ENCODE measurements at regions not wholly inside any gene's neighbourhood (a gene's known extent, or its start where the extent isn't known, plus 50 kb on each side); places are given as distances from the start of the nearest gene placed in this dataset.

DNA sequence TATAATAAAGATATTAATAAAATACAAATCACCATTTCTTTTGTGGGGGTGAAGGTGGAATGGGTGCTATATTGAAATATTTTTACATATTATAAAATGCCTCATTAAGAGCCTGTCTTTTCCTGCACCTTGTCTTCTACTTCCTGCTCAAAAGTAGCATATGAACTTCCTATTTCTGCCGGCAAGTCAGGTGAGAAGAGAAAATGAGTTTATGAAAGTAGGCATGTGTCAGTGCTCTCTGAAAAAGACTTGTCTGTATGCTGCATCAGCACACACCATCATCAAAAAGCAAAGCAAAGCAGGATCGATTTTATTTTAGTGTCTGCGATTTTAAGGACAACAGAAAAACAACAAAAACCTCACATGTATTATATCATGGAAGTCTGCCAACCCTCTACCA, 114.2 kb downstream of the RAP2A start:
- no peak overlapping the region for H3K27ac Mint-ChIP-seq
- no peaks in the 10 kb centered on the region for H3K9me3 Mint-ChIP-seq
- H3K4me3 Mint-ChIP-seq: no peak overlapping the region
- peaks cover 2% of the 10 kb centered on the region for H3K27me3 Mint-ChIP-seq
- H3K4me1 Mint-ChIP-seq: peaks cover 4 to 14% (median 5%) of the 10 kb centered on the region in 3 donors
- H3K36me3 Mint-ChIP-seq: no peaks in the 10 kb centered on the region

DNA sequence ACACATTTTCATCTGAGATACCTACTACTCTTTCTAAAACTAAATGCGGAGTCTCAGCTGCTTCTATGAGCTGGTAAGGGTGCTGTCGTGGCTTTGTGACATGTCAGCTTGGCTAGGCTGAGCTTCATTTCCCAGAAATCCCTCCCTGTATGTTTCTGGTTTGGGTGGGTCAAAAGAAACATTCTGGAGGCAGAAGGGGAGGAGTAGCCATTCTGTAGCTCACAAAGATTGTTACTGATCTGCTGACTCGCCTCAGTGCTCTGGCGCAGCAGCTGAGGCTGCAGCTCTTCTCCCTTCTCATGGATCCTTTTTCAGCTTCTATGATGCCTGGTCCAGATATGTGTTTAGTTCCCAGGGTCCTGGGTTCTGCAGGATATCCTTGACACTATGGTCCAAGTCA, 114.7 kb downstream of the RAP2A start:
- Mint-ChIP-seq H3K9me3 (no peaks in the 10 kb centered on the region), H3K4me1 (peaks cover 4 to 14% (median 5%) of the 10 kb centered on the region in 3 donors), H3K27me3 (peaks cover 2% of the 10 kb centered on the region), H3K27ac (no peak overlapping the region), H3K4me3 (no peak overlapping the region), H3K36me3 (no peaks in the 10 kb centered on the region)

DNA sequence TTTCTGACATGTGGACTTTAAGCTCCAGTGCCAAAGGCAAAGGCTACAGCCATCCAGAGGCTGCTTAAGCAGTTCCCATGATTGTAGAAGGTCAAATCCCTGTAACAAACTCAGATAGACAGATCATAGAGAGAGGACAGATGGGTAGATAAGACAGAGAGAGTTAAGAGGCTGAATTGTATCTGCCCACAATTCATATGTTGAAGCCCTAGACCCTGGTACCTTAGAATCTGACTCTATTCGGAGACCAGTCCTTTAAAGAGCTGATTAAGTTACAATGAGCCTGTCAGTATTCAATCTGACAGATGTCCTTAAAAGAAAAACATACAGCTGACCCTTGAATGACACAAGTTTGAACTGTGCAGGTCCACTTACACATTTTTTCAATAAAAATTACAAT, 115.2 kb downstream of the RAP2A start:
- H3K9me3 Mint-ChIP-seq: no peaks in the 10 kb centered on the region
- H3K4me3 Mint-ChIP-seq: no peak overlapping the region
- no peak overlapping the region for H3K27ac Mint-ChIP-seq
- peaks cover 4 to 14% (median 5%) of the 10 kb centered on the region in 3 donors for H3K4me1 Mint-ChIP-seq
- no peaks in the 10 kb centered on the region for H3K36me3 Mint-ChIP-seq
- H3K27me3 Mint-ChIP-seq: peaks cover 2% of the 10 kb centered on the region

DNA sequence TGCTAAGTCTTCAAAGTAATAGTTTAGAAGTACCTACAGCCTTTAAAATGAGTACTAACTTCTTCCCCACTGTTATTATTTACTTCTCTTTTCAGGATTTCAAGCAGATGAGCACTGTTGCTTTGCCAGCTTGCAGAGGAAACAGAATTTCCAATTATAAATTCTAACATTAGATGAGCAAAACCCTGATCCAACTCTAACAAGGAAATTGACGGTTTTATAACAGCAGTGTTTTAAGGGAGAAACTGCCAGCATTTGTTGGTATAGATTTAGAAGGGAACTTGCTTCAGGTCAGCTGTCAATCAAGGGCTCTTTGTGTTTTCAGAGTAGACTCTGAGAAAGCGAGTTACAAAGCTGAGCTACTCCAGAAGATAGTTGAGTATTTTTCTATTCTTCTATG, 120.5 kb downstream of the RAP2A start:
- H3K4me3 Mint-ChIP-seq: no peak overlapping the region
- no peak overlapping the region for H3K27ac Mint-ChIP-seq
- no peaks in the 10 kb centered on the region for H3K27me3 Mint-ChIP-seq
- peaks cover 0 to 2% (median 0%) of the 10 kb centered on the region in 3 donors for H3K9me3 Mint-ChIP-seq
- H3K36me3 Mint-ChIP-seq: peaks cover 2% of the 10 kb centered on the region
- H3K4me1 Mint-ChIP-seq: no peaks in the 10 kb centered on the region

DNA sequence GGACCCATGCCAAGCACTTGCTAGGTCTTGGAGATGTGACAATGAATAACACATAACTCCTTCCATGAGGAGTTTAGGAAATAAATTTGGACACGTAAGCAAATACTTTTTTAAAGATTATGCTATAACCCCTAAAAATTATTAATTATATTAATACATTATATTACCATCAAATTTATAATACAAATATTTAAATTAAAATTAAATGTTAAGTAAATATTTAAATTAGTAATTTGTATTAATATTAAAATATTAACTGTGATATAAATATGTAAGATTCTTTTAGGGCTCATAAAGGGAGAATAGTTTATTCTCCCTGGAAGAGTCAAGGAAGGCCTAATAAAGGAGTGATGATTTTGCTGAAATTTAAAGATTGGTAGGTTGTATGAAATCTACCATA, 121.1 kb downstream of the RAP2A start:
- Mint-ChIP-seq H3K27me3 (no peaks in the 10 kb centered on the region), H3K4me3 (no peak overlapping the region), H3K27ac (no peak overlapping the region), H3K36me3 (peaks cover 2% of the 10 kb centered on the region), H3K4me1 (no peaks in the 10 kb centered on the region), H3K9me3 (peaks cover 0 to 2% (median 0%) of the 10 kb centered on the region in 3 donors)

DNA sequence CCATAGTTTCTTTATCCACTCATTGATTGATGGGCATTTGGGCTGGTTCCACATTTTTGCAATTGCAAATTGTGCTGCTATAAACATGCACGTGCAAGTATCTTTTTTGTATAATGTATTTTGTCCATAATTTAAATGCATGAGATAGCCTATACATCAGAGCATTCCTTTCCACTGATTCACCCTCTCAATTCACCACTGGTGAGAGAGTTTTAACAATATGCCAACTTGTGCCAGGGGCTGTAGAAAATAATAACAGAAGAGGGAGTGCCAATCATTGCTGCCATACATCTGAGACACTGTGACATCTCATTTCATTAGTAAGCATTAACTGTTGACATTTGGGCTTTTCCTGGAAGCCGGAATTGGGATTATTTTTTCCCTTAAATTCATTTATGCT, 125.1 kb downstream of the RAP2A start:
- Mint-ChIP-seq H3K4me1 (peaks cover 0 to 3% (median 2%) of the 10 kb centered on the region in 3 donors), H3K27me3 (peaks cover 4% of the 10 kb centered on the region), H3K36me3 (peaks cover 2% of the 10 kb centered on the region), H3K4me3 (no peak overlapping the region), H3K9me3 (peaks cover 0 to 2% (median 0%) of the 10 kb centered on the region in 3 donors), H3K27ac (no peak overlapping the region)

DNA sequence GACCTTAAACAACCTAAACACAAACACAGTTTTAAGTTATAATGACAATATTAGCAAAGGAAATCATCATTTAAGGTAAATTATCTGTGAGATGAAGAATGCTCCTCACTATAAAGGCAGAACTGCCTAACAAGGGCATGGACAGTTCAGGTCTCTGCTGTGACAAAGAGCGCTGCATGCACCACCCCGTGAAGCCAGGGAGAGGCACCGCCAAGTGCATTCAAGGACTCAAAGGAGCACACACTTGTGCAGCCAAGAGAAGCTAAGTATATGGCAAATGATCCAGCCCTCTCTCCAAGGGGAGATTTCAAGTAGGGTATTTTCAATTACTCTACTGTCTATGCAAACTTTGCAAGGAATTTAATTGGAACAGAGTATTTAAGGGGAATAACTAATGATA, 126.0 kb downstream of the RAP2A start:
- Mint-ChIP-seq H3K27ac (no peak overlapping the region), H3K36me3 (peaks cover 2% of the 10 kb centered on the region), H3K9me3 (peaks cover 0 to 2% (median 0%) of the 10 kb centered on the region in 3 donors), H3K4me1 (peaks cover 0 to 3% (median 2%) of the 10 kb centered on the region in 3 donors), H3K4me3 (no peak overlapping the region), H3K27me3 (peaks cover 9% of the 10 kb centered on the region)

DNA sequence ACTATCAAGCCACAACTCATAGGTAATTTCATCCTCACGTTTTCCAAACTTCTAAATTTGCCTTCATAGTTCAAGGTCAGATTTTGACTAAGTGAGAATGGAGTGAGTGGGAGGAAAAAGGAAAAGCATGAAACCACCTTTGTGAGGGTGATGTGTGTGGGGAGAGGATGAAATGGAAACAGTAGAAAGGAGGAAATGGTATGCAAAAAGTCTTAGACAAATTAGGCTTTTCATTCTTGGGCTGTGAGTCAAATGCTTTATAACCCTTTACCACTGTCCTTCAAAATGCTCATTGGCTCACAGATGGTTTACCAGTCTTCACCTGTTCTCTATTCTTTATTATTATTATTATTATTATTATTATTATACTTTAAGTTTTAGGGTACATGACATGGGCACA, 127.2 kb downstream of the RAP2A start:
- Mint-ChIP-seq H3K9me3 (peaks cover 0 to 2% (median 0%) of the 10 kb centered on the region in 3 donors), H3K27me3 (peaks cover 13% of the 10 kb centered on the region), H3K4me3 (no peak overlapping the region), H3K36me3 (peaks cover 2% of the 10 kb centered on the region), H3K27ac (no peak overlapping the region), H3K4me1 (peaks cover 0 to 3% (median 2%) of the 10 kb centered on the region in 3 donors)

DNA sequence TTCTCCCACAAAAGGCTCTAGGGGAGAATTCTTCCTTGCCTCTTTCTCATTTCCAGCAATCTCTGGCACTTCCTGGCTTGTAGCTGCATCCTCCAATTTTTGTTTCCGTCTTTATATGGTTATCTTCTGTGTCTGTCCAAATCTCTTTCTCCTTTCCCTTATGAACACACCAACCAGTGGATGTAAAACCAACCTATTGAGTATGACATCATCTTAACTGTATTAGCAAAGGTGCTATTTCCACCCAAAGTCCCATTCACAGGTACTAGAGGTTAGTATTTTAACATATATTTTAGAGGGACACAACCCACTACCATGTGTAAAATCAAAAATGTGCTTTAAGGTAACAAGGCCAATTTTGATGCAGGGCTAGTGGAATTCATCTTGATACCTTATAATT, 129.0 kb downstream of the RAP2A start:
- Mint-ChIP-seq H3K27me3 (peaks cover 13% of the 10 kb centered on the region), H3K4me3 (no peak overlapping the region), H3K36me3 (peaks cover 2% of the 10 kb centered on the region), H3K9me3 (peaks cover 0 to 2% (median 2%) of the 10 kb centered on the region in 3 donors), H3K4me1 (peaks cover 0 to 3% (median 2%) of the 10 kb centered on the region in 3 donors), H3K27ac (no peak overlapping the region)

DNA sequence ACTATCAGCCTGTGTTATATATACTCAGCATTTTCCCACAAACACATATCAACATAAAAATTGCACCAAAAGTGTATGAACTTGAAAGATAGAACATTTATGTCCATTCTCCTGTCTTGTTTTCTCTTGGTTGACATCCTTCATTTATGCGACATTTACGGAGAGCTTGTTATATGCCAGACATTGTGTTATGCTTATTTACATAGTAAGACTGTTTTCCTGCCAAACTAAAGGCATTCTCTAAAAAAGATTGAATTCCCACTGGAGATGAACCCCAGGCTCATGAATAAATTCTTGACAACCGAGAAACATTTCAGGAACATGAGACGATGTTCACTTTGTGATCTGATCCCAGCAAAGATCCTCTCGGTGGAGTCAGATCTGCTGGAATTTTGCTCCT, 131.0 kb downstream of the RAP2A start:
- Mint-ChIP-seq H3K9me3 (peaks cover 0 to 2% (median 0%) of the 10 kb centered on the region in 3 donors), H3K27me3 (peaks cover 15% of the 10 kb centered on the region), H3K36me3 (no peaks in the 10 kb centered on the region), H3K27ac (no peak overlapping the region), H3K4me3 (no peak overlapping the region), H3K4me1 (peaks cover 0 to 3% (median 2%) of the 10 kb centered on the region in 3 donors)

DNA sequence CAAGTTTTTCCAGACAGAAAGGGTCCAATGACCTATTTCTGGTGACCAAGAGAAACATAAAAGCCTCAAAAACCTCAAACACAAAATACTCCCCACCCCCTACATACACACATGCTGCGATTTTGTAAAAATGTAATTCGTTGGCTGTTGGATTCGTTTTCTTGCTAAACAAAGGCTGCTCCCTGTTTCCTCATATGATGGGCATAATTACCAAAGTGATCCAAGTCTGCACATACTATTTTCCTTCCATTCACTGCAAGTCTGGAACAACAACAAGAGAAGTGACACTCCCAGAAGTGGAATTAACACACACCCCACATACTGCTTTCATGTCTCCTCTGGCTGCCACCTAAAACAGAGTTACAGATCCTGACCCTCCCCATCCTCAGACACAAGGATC, 131.9 kb downstream of the RAP2A start:
- H3K36me3 Mint-ChIP-seq: no peaks in the 10 kb centered on the region
- H3K9me3 Mint-ChIP-seq: peaks cover 0 to 2% (median 0%) of the 10 kb centered on the region in 3 donors
- H3K27ac Mint-ChIP-seq: no peak overlapping the region
- peaks cover 0 to 3% (median 2%) of the 10 kb centered on the region in 3 donors for H3K4me1 Mint-ChIP-seq
- H3K27me3 Mint-ChIP-seq: peaks cover 15% of the 10 kb centered on the region
- H3K4me3 Mint-ChIP-seq: no peak overlapping the region

DNA sequence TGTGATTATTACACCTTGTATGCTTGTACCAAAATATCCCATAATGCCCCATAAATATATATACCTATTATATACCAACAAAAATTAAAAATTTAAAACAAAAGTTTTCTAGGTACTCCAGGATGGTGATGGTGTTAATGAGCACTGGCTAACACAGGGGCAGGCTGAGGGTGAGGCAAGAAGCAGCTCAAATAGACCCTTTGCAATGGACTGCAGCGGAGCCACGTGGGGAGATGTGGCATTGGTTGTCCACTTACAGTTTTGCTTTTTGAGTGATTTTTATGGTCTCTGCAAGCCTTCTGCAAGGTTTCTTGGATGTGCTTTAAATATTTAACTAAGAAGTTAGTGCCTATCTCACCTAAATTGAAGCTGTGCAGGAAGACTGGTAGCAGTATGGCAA, 132.9 kb downstream of the RAP2A start:
- peaks cover 0 to 2% (median 0%) of the 10 kb centered on the region in 3 donors for H3K9me3 Mint-ChIP-seq
- peaks cover 15% of the 10 kb centered on the region for H3K27me3 Mint-ChIP-seq
- no peaks in the 10 kb centered on the region for H3K36me3 Mint-ChIP-seq
- H3K4me3 Mint-ChIP-seq: no peak overlapping the region
- no peak overlapping the region for H3K27ac Mint-ChIP-seq
- H3K4me1 Mint-ChIP-seq: no peaks in the 10 kb centered on the region

DNA sequence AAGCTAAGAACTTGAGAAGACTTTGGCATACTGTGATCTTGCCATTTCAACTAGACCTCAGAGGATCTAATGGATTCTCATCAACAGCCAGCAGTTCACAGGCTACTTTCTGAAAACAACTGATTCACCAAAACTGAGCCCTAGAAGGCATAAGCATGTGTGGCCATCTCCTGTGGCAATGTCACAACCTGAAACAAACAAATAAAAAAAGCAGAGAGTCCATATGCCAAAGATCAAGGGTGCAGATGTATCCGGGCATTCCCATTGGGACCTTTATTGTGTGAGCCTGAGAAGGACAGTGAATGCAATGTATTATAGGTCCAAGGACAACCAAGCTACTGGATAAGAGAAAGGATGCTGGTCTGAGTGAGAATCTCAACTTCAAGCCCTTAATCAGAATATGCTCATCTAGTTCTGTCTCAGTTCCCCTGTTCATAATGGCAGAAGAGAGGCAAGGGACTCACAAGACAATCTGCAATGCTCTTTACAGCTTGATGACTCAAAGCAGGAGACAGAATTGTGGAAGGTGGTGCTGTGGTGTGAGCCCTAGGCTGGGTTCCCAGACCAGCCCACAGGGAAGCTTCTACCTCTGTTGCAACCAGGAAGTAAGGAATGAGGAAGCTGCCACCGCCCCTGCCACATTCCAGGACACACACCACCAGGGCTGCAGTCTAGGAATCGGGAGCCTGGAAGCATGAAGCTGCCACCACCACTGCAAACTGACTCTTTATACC, 133.7 kb downstream of the RAP2A start:
- H3K4me3 Mint-ChIP-seq: no peak overlapping the region
- no peaks in the 10 kb centered on the region for H3K4me1 Mint-ChIP-seq
- H3K9me3 Mint-ChIP-seq: peaks cover 0 to 2% (median 0%) of the 10 kb centered on the region in 3 donors
- no peak overlapping the region for H3K27ac Mint-ChIP-seq
- H3K36me3 Mint-ChIP-seq: no peaks in the 10 kb centered on the region
- H3K27me3 Mint-ChIP-seq: peaks cover 15% of the 10 kb centered on the region

DNA sequence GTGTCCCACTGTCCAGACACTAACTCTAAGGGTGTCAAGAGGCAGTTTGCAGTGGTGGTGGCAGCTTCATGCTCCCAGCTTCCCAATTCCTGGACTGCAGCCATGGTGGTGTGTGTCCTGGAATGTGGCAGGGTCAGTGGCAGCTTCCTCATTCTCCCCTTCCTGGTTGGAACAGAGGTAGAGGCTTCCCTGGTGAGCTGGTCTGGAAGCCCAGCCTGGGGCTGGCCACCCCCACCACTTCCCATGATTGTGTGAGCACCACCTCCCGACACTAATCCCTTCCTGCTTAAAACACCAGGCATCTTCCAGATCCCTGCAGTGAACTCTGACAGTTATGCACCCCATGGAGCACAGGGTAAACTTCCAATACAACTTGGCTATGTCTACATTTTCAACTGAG, 134.9 kb downstream of the RAP2A start:
- no peaks in the 10 kb centered on the region for H3K36me3 Mint-ChIP-seq
- H3K27me3 Mint-ChIP-seq: peaks cover 12% of the 10 kb centered on the region
- H3K27ac Mint-ChIP-seq: no peak overlapping the region
- H3K9me3 Mint-ChIP-seq: peaks cover 0 to 2% (median 0%) of the 10 kb centered on the region in 3 donors
- H3K4me3 Mint-ChIP-seq: no peak overlapping the region
- no peaks in the 10 kb centered on the region for H3K4me1 Mint-ChIP-seq

DNA sequence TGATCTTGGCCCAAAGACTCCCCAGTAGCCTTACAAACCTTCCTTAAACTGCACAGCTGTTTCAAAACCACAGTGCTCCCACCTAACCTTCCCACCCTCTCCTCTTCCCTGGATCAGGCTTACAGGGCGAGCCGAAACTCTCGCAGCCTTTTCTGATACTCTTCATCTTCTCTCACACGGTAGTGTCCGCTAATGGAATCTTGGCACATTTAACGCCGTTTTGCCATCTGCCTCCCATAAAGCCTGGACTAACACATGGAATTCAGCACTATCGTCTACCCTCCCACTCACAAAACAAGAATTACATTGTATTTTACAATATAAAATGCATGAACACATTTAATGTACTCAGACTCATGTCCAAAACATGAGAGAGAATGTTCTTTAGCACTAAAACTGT, 135.9 kb downstream of the RAP2A start:
- Mint-ChIP-seq H3K4me3 (no peak overlapping the region), H3K27me3 (peaks cover 7% of the 10 kb centered on the region), H3K9me3 (peaks cover 0 to 2% (median 0%) of the 10 kb centered on the region in 3 donors), H3K27ac (no peak overlapping the region), H3K36me3 (no peaks in the 10 kb centered on the region), H3K4me1 (no peaks in the 10 kb centered on the region)

DNA sequence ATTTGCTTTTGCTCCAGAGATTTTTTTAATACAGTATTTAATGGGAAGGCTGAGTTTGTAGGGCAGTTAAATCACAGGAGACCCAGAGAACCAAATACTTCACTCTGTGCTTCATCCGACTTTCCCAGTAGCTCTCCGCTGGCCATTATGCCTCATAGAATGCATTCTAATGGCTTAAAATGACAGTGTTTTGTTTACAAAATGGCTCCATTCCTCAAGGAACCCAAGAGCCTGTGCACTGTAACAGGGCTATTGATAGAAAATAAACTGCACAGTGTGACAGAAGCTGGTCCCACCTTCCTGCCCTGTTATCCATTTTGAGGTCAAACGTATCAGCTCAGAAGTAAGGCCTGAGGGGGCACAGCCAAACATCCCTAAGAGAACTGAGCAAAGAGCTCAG, 136.5 kb downstream of the RAP2A start:
- Mint-ChIP-seq H3K27me3 (peaks cover 1% of the 10 kb centered on the region), H3K4me1 (no peaks in the 10 kb centered on the region), H3K36me3 (no peaks in the 10 kb centered on the region), H3K4me3 (no peak overlapping the region), H3K27ac (no peak overlapping the region), H3K9me3 (peaks cover 0 to 2% (median 0%) of the 10 kb centered on the region in 3 donors)

Data from IgD-negative memory B cell (primary cell).